BLaER1 treated with 17β-estradiol and CSF1 and Interleukin-3, amounts not matched to agents 10 nM and 100 nM (cell line): ENCODE measurements at regions not wholly inside any gene's neighbourhood (a gene's known extent, or its start where the extent isn't known, plus 50 kb on each side); places are given as distances from the start of the nearest gene placed in this dataset.
A peak's percentile ranks its signal among the peaks of the same experiment; 100 is the strongest.

ENCODE experiments used
- H3K27ac ChIP-seq, 11 experiments: shearing (Covaris generic); formaldehyde crosslinking; 2 replicates each; pipeline ENCODE4 v1.8.1; 2022
- H3K27me3 ChIP-seq, 11 experiments: shearing (Covaris generic); formaldehyde crosslinking; 2 replicates each; pipeline ENCODE4 v1.8.1; 2022
- H3K36me3 ChIP-seq, 11 experiments: shearing (Covaris generic); formaldehyde crosslinking; 2 replicates each; pipeline ENCODE4 v1.8.1; 2022
- H3K4me1 ChIP-seq, 10 experiments: shearing (Covaris generic); formaldehyde crosslinking; 2 replicates each; pipeline ENCODE4 v1.8.1; 2022
- H3K4me2 ChIP-seq, 11 experiments: shearing (Covaris generic); formaldehyde crosslinking; 2 replicates each; pipeline ENCODE4 v1.8.1; 2022
- H3K4me3 ChIP-seq, 10 experiments: shearing (Covaris generic); formaldehyde crosslinking; 2 replicates each; pipeline ENCODE4 v1.8.1; 2022
- H3K9ac ChIP-seq, 11 experiments: shearing (Covaris generic); formaldehyde crosslinking; 2 replicates each; pipeline ENCODE4 v1.8.1; 2022
- H3K9me3 ChIP-seq, 11 experiments: shearing (Covaris generic); formaldehyde crosslinking; replicated peaks in 1 of 11; 2 replicates each; pipeline ENCODE4 v1.8.1; 2022
- H4K20me1 ChIP-seq, 11 experiments: shearing (Covaris generic); formaldehyde crosslinking; 2 replicates each; pipeline ENCODE4 v1.8.1; 2022
- Cebpa-rat ChIP-seq, 11 experiments: shearing (Covaris generic); IDR thresholded peaks; 2 replicates each; pipeline ENCODE4 v1.8.1; 2022

DNA sequence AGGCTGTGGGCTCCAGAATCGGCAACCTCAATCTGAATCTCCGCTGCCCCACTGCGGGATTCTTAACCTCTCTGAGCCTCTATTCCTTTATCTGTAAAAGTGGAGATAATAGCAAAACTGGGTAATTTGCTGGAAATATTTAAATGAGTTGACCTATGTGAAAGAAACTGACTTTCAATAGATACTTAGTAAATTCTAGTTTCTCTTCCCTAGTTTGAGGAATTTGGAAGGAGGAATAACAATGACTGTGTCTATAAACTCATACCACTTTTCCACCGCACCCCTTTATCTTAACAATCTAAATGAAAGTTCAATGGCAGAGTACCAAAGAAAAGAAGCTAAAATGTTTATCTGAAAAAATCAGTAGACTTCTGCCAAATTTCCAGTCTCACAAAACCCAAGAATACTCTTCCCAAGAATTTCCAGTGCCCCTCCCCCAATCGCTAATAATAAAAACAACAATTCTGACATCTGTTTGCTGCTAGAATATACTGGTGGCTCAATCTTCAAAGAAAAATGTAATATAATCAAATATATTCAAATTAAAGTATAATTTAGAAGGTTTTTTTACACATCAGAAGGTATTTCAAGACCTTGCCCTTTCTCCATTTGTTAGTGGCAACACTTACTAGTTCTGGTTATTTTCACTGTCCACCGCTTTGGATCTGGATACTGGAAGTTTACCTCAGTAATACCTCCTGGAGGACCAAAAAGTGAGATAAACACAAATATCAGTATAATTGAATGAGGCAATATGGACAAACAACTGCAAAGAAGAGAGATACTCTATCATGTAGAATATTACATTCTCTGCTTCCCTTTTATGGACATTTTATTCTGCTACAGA is 171.2 kb downstream of the LTN1 start:
- Histone ChIP-seq H3K4me1 (no peaks in the 10 kb centered on the region), H3K27me3 (no peaks in the 10 kb centered on the region), H3K9me3 (no peaks in the 10 kb centered on the region), H3K4me2 (no peak overlapping the region), H3K27ac (no peak overlapping the region), H3K4me3 (no peak overlapping the region), H3K9ac (no peak overlapping the region), H4K20me1 (no peaks in the 10 kb centered on the region), H3K36me3 (no peaks in the 10 kb centered on the region)
- no peak for TF ChIP-seq Cebpa-rat (IDR thresholded peaks at IDR 0.05)

- no peak overlapping the region for H3K27ac ChIP-seq
Observed at GRCh38 chr21:28818663-28819278, 173.9 kb downstream of the LTN1 start.

DNA sequence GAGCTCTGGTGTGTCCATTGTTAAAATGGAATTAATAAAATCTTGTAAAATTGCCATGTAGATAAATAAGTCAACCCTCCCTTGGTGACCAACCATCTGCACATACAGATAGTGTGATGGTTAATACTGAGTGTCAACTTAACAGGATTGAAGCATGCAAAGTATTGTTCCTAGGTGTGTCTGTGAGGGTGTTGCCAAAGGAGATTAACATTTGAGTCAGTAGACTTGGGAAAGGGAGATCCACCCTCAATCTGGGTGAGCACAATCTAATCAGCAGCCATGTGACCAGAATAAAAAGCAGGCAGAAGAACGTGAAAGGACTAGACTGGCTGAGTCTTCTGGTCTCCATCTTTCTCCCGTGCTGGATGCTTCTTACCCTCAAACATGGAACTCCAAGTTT is 174.8 kb downstream of the LTN1 start:
- no peak overlapping the region for H3K27ac ChIP-seq
- H3K36me3 ChIP-seq: no peaks in the 10 kb centered on the region
- no peaks in the 10 kb centered on the region for H4K20me1 ChIP-seq
- H3K4me2 ChIP-seq: no peak overlapping the region
- peaks cover 0 to 4% (median 0%) of the 10 kb centered on the region in 11 experiments; a peak in 1 of 22 replicates for H3K9me3 ChIP-seq
- H3K4me1 ChIP-seq: no peaks in the 10 kb centered on the region
- H3K27me3 ChIP-seq: no peaks in the 10 kb centered on the region
- TF ChIP-seq Cebpa-rat (IDR thresholded peaks at IDR 0.05): no peak
- no peak overlapping the region for H3K9ac ChIP-seq
- no peak overlapping the region for H3K4me3 ChIP-seq

More at GRCh38 chr21:28818663-28819278, 173.9 kb downstream of the LTN1 start:
- no peaks in the 10 kb centered on the region for H3K4me1 ChIP-seq
- TF ChIP-seq Cebpa-rat (IDR thresholded peaks at IDR 0.05): no peak
- H4K20me1 ChIP-seq: no peaks in the 10 kb centered on the region
- H3K4me3 ChIP-seq: no peak overlapping the region
- no peak overlapping the region for H3K4me2 ChIP-seq
- no peaks in the 10 kb centered on the region for H3K27me3 ChIP-seq
- H3K36me3 ChIP-seq: no peaks in the 10 kb centered on the region
- H3K9me3 ChIP-seq: 0 out of 22 replicates have a peak, but pooled peaks cover 0 to under 1% (median 0%) of the 10 kb centered on the region in 11 experiments
- H3K9ac ChIP-seq: no peak overlapping the region

GRCh38 chr21:28811860-28812259 is 180.8 kb downstream of the LTN1 start:
- no peak for TF ChIP-seq Cebpa-rat (IDR thresholded peaks at IDR 0.05)
- Histone ChIP-seq H3K9me3 (peaks cover 0 to 11% (median 5%) of the 10 kb centered on the region in 11 experiments; a peak in 11 of 22 replicates), H3K4me2 (no peak overlapping the region), H3K27ac (no peak overlapping the region), H3K27me3 (no peaks in the 10 kb centered on the region), H4K20me1 (no peaks in the 10 kb centered on the region), H3K9ac (no peak overlapping the region), H3K4me3 (no peak overlapping the region), H3K4me1 (no peaks in the 10 kb centered on the region), H3K36me3 (no peaks in the 10 kb centered on the region)

- H4K20me1 ChIP-seq: no peaks in the 10 kb centered on the region
- no peak overlapping the region for H3K9ac ChIP-seq
- H3K27me3 ChIP-seq: no peaks in the 10 kb centered on the region
- H3K36me3 ChIP-seq: no peaks in the 10 kb centered on the region
- H3K27ac ChIP-seq: no peak overlapping the region
- H3K4me3 ChIP-seq: no peak overlapping the region
- no peak overlapping the region for H3K4me2 ChIP-seq
- TF ChIP-seq Cebpa-rat (IDR thresholded peaks at IDR 0.05): 0 out of 22 replicates have a peak, but pooled peaks of 1 of the 11 experiments have one; percentile 12
- H3K9me3 ChIP-seq: peaks cover 0 to 11% (median 5%) of the 10 kb centered on the region in 11 experiments; a peak in 11 of 22 replicates
- H3K4me1 ChIP-seq: no peaks in the 10 kb centered on the region
Observed at GRCh38 chr21:28810826-28811524, 181.7 kb downstream of the LTN1 start.

- no peaks in the 10 kb centered on the region for H3K27me3 ChIP-seq
- TF ChIP-seq Cebpa-rat (IDR thresholded peaks at IDR 0.05): no peak
- H3K4me1 ChIP-seq: no peaks in the 10 kb centered on the region
- peaks cover 0 to 11% (median 5%) of the 10 kb centered on the region in 11 experiments; a peak in 10 of 22 replicates for H3K9me3 ChIP-seq
- no peak overlapping the region for H3K4me3 ChIP-seq
- H4K20me1 ChIP-seq: no peaks in the 10 kb centered on the region
- no peaks in the 10 kb centered on the region for H3K36me3 ChIP-seq
- no peak overlapping the region for H3K9ac ChIP-seq
- H3K27ac ChIP-seq: no peak overlapping the region
- H3K4me2 ChIP-seq: no peak overlapping the region
Observed at GRCh38 chr21:28805885-28806284, 186.8 kb downstream of the LTN1 start.

DNA sequence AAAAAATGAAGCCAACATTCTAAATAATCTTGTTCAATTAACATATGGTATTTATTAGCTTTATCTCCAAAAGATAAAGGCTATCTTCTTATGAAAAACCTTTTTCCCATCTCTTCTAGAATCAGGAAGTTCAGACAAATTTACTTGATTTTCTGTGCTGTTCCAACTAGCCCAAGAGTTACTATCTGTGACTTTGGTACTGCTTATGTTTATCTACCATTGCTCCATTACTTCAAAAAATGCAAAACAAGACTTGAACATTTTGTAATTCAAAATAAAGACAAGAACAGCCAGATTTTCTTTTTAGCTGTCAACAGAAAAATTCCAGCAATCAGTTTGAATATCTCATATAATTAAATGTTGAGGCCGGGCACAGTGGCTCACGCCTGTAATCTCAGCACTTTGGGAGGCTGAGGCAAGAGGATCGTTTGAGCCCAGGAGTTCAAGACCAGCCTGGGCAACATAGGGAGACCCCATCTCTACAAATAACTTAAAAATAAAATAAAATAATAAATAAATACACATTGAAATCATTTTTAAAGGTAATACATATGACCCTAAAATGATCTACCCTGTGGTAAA is 188.5 kb downstream of the LTN1 start:
- Histone ChIP-seq H3K36me3 (no peaks in the 10 kb centered on the region), H3K9ac (no peak overlapping the region), H4K20me1 (no peaks in the 10 kb centered on the region), H3K9me3 (peaks cover 0 to 19% (median 9%) of the 10 kb centered on the region in 11 experiments; a peak in 19 of 22 replicates), H3K4me2 (no peak overlapping the region), H3K27me3 (no peaks in the 10 kb centered on the region), H3K27ac (no peak overlapping the region), H3K4me3 (no peak overlapping the region), H3K4me1 (no peaks in the 10 kb centered on the region)
- TF ChIP-seq Cebpa-rat (IDR thresholded peaks at IDR 0.05): no peak

- H3K9ac ChIP-seq: no peak overlapping the region
- no peaks in the 10 kb centered on the region for H4K20me1 ChIP-seq
- H3K4me3 ChIP-seq: no peak overlapping the region
- no peak overlapping the region for H3K4me2 ChIP-seq
- no peaks in the 10 kb centered on the region for H3K4me1 ChIP-seq
- H3K9me3 ChIP-seq: peaks cover 0 to 17% (median 9%) of the 10 kb centered on the region in 11 experiments; a peak in 14 of 22 replicates
- H3K27me3 ChIP-seq: no peaks in the 10 kb centered on the region
- no peak for TF ChIP-seq Cebpa-rat (IDR thresholded peaks at IDR 0.05)
- H3K27ac ChIP-seq: no peak overlapping the region
- H3K36me3 ChIP-seq: no peaks in the 10 kb centered on the region
Observed at GRCh38 chr21:28801906-28802305, 190.8 kb downstream of the LTN1 start.

- H3K9ac ChIP-seq: no peak overlapping the region
- no peak overlapping the region for H3K27ac ChIP-seq
- H3K9me3 ChIP-seq: peaks cover 0 to 17% (median 9%) of the 10 kb centered on the region in 11 experiments; a peak in 14 of 22 replicates
- no peaks in the 10 kb centered on the region for H3K27me3 ChIP-seq
- no peaks in the 10 kb centered on the region for H3K36me3 ChIP-seq
- no peak overlapping the region for H3K4me2 ChIP-seq
- no peaks in the 10 kb centered on the region for H4K20me1 ChIP-seq
- H3K4me3 ChIP-seq: no peak overlapping the region
- TF ChIP-seq Cebpa-rat (IDR thresholded peaks at IDR 0.05): no peak
- H3K4me1 ChIP-seq: no peaks in the 10 kb centered on the region
Observed at GRCh38 chr21:28799926-28800325, 192.8 kb downstream of the LTN1 start.
